Neural progenitor cell (in vitro differentiated cells): ENCODE measurements at regions not wholly inside any gene's neighbourhood (a gene's known extent, or its start where the extent isn't known, plus 50 kb on each side); places are given as distances from the start of the nearest gene placed in this dataset.

Experiments used
- DNase-seq: peaks from one replicate; pipeline ENCODE4 v3.0.0-alpha.2; 2016; ENCODE audit warnings: low spot score
- H2AFZ ChIP-seq: fragments of 200-600 bp; sonication (generic); replicated peaks from 2 replicates; pipeline ENCODE4 v1.6.1; 2016; ENCODE audit warnings: antibody characterized with exemption
- H3F3A ChIP-seq: fragments of 200-600 bp; sonication (generic); 2 replicates; pipeline ENCODE4 v1.6.1; 2016; ENCODE audit warnings: antibody characterized with exemption, low read depth
- H3K27ac ChIP-seq: fragments of 200-600 bp; sonication (generic); 2 replicates; pipeline ENCODE4 v1.5.1; 2016; ENCODE audit warnings: mild to moderate bottlenecking
- H3K27me3 ChIP-seq: fragments of 200-600 bp; sonication (generic); 2 replicates; pipeline ENCODE4 v1.6.1; 2016; ENCODE audit warnings: mild to moderate bottlenecking, moderate library complexity
- H3K36me3 ChIP-seq: fragments of 200-600 bp; sonication (generic); 2 replicates; pipeline ENCODE4 v1.5.1; 2016
- H3K4me1 ChIP-seq: fragments of 200-600 bp; sonication (generic); 2 replicates; pipeline ENCODE4 v1.6.1; 2016; ENCODE audit warnings: mixed run types
- H3K4me2 ChIP-seq: fragments of 200-600 bp; sonication (generic); 2 replicates; pipeline ENCODE4 v1.6.1; 2016
- H3K4me3 ChIP-seq: fragments of 200-600 bp; sonication (generic); 2 replicates; pipeline ENCODE4 v1.5.1; 2016
- H3K79me2 ChIP-seq: fragments of 200-600 bp; sonication (generic); 2 replicates; pipeline ENCODE4 v1.6.1; 2016; ENCODE audit warnings: low read depth
- H3K9ac ChIP-seq: fragments of 200-600 bp; sonication (generic); 2 replicates; pipeline ENCODE4 v1.6.1; 2016
- H3K9me3 ChIP-seq: fragments of 200-600 bp; sonication (generic); 2 replicates; pipeline ENCODE4 v1.5.1; 2016; ENCODE audit warnings: low read depth
- H4K20me1 ChIP-seq: fragments of 200-600 bp; sonication (generic); 2 replicates; pipeline ENCODE4 v1.6.1; 2016; ENCODE audit warnings: low read depth
- H3K27ac Mint-ChIP-seq: 3 replicates; pipeline ENCODE4 v1.8.0; 2021; ENCODE audit warnings: mixed read lengths
- H3K27me3 Mint-ChIP-seq: 2 replicates; pipeline ENCODE4 v1.8.0; 2022; ENCODE audit warnings: low read depth, mild to moderate bottlenecking, inconsistent platforms, moderate library complexity, mixed read lengths; ENCODE audit not compliant: insufficient read depth
- H3K36me3 Mint-ChIP-seq: 3 replicates; pipeline ENCODE4 v1.8.0; 2021; ENCODE audit warnings: mixed read lengths
- H3K4me1 Mint-ChIP-seq: 3 replicates; pipeline ENCODE4 v1.8.0; 2021; ENCODE audit warnings: mixed read lengths
- H3K4me3 Mint-ChIP-seq: 3 replicates; pipeline ENCODE4 v1.8.0; 2021; ENCODE audit warnings: mild to moderate bottlenecking, moderate library complexity, mixed read lengths
- H3K9me3 Mint-ChIP-seq: 3 replicates; pipeline ENCODE4 v1.8.0; 2020; ENCODE audit warnings: mixed read lengths
- EZH2 ChIP-seq: fragments of 200-600 bp; sonication (generic); IDR thresholded peaks from 2 replicates; pipeline ENCODE4 v1.6.1; 2017; ENCODE audit warnings: antibody characterized with exemption, mild to moderate bottlenecking, moderate library complexity
- EZH2phosphoT487 ChIP-seq: fragments of 200-600 bp; sonication (generic); IDR thresholded peaks from 2 replicates; pipeline ENCODE4 v1.6.1; 2017; ENCODE audit warnings: antibody characterized with exemption
- TF ChIP-seq, protein P1 (sequence below): fragments of 200-600 bp; sonication (generic); IDR thresholded peaks from 2 replicates; pipeline ENCODE4 v1.5.1; 2017; ENCODE audit warnings: antibody characterized with exemption, mild to moderate bottlenecking

DNA sequence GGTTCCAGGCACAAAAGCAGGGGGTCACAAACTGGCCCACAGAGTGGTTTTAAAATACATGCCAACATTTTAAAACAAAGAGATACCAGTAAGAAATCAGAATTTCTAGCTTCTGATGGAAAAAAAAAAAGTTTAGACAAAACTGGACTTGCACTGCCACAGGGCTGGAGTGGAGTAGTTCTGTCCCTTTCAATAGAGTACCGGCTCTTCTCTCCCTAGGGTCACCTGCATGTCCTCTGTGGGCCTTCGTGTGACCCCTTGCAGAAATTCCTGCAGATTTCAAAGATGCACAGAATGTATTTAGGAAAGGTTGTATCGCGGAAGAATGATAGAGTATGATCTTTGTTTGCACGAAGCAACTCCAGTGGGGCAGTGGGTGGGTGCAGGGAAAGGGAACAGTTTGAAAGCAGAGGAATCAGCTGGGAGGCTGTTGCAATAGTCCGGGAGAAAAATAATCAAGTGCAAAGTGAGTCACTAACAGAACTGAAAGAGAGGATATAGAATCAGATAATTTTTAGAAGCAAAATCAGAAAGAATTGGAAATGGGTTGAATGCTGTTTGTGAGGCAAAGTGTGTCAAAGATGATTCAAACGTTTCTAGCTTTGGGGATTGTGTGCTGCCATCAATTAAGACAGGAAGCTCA, 97.3 kb upstream of the STXBP5 start:
- H3K79me2 ChIP-seq: no peaks in the 10 kb centered on the region
- no peaks in the 10 kb centered on the region for H3K27me3 ChIP-seq
- no peaks in the 10 kb centered on the region for H3K9me3 Mint-ChIP-seq
- H3K36me3 ChIP-seq: no peaks in the 10 kb centered on the region
- H3K27ac ChIP-seq: no peak overlapping the region
- TF ChIP-seq EZH2 (no peak), EZH2phosphoT487 (no peak)
- TF ChIP-seq, protein P1, sequence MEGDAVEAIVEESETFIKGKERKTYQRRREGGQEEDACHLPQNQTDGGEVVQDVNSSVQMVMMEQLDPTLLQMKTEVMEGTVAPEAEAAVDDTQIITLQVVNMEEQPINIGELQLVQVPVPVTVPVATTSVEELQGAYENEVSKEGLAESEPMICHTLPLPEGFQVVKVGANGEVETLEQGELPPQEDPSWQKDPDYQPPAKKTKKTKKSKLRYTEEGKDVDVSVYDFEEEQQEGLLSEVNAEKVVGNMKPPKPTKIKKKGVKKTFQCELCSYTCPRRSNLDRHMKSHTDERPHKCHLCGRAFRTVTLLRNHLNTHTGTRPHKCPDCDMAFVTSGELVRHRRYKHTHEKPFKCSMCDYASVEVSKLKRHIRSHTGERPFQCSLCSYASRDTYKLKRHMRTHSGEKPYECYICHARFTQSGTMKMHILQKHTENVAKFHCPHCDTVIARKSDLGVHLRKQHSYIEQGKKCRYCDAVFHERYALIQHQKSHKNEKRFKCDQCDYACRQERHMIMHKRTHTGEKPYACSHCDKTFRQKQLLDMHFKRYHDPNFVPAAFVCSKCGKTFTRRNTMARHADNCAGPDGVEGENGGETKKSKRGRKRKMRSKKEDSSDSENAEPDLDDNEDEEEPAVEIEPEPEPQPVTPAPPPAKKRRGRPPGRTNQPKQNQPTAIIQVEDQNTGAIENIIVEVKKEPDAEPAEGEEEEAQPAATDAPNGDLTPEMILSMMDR: no peak
- no peaks in the 10 kb centered on the region for H4K20me1 ChIP-seq
- no peaks in the 10 kb centered on the region for H3K36me3 Mint-ChIP-seq
- H2AFZ ChIP-seq: peak overlapping the region; percentile 77
- H3K4me1 ChIP-seq: no peaks in the 10 kb centered on the region
- no peak overlapping the region for H3K4me3 Mint-ChIP-seq
- no peak for DNase-seq
- H3K4me2 ChIP-seq: no peak overlapping the region
- peaks cover 3% of the 10 kb centered on the region for H3K27me3 Mint-ChIP-seq
- H3K9me3 ChIP-seq: no peaks in the 10 kb centered on the region
- no peaks in the 10 kb centered on the region for H3F3A ChIP-seq
- no peak overlapping the region for H3K27ac Mint-ChIP-seq
- no peak overlapping the region for H3K4me3 ChIP-seq
- H3K4me1 Mint-ChIP-seq: peaks cover 6% of the 10 kb centered on the region
- H3K9ac ChIP-seq: no peak overlapping the region

DNA sequence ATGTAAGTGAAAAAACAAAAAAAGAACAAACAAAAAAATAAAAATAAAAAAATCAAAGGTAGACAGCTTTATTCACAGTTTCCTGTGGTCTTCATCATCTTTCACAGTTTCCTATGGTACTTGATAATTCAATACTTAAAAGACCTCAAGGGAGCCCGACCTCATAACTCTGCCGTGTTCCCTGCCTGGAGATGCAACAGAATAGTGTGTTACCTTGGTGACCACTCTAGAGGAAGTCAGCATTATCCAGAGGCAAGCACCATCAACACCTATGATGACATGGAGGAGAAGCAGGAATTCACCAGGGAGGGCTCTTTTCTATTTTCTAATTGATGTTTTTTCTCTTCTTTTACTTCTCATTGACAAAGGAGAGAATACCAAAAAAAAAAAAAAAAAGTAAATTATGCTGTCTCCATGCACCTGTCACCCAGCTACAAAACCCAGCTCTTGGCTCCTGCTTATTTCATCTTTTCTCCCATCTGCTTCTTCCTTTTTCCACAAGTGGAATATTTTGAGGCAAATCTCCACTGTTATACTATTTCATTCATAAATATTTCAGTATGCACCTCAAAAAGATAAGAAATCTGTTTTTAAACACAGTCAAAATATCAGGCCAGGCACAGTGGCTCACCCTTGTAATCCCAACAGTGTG, 95.8 kb upstream of the STXBP5 start:
- no peak overlapping the region for H3K4me3 ChIP-seq
- H3K4me1 Mint-ChIP-seq: peaks cover 6% of the 10 kb centered on the region
- no peaks in the 10 kb centered on the region for H3K4me1 ChIP-seq
- no peak overlapping the region for H3K9ac ChIP-seq
- H3K9me3 Mint-ChIP-seq: no peaks in the 10 kb centered on the region
- TF ChIP-seq EZH2phosphoT487 (no peak), EZH2 (no peak)
- TF ChIP-seq, protein P1: no peak
- H3K27me3 ChIP-seq: no peaks in the 10 kb centered on the region
- no peak overlapping the region for H3K4me3 Mint-ChIP-seq
- no peaks in the 10 kb centered on the region for H3K36me3 ChIP-seq
- H3K9me3 ChIP-seq: no peaks in the 10 kb centered on the region
- no peaks in the 10 kb centered on the region for H3K36me3 Mint-ChIP-seq
- H3K27ac ChIP-seq: no peak overlapping the region
- no peak overlapping the region for H2AFZ ChIP-seq
- H4K20me1 ChIP-seq: no peaks in the 10 kb centered on the region
- H3F3A ChIP-seq: no peaks in the 10 kb centered on the region
- H3K27me3 Mint-ChIP-seq: peaks cover 3% of the 10 kb centered on the region
- H3K27ac Mint-ChIP-seq: no peak overlapping the region
- no peaks in the 10 kb centered on the region for H3K79me2 ChIP-seq
- H3K4me2 ChIP-seq: no peak overlapping the region
- no peak for DNase-seq

DNA sequence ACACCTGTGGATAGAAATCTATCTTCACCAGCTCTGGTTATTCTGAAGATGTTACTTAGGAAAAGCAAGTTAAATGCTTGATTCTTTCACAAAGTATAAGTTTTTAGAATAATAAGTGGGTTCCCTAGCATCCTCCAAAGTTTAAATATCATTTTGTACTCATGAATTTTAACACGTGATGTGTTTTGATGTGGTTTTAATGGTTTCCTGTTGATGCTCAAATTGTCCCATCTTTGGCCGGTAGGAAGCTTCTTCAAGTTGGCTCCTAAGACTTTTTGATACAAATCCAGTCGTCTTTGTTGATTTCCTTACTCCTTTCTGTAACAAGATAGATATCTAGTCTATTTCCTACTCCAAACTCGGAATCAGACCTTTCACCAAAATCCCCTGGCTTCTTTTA, 94.5 kb upstream of the STXBP5 start:
- Mint-ChIP-seq H3K9me3 (no peaks in the 10 kb centered on the region), H3K36me3 (no peaks in the 10 kb centered on the region), H3K27me3 (peaks cover 3% of the 10 kb centered on the region), H3K4me1 (peaks cover 6% of the 10 kb centered on the region), H3K27ac (no peak overlapping the region), H3K4me3 (no peak overlapping the region)
- Histone ChIP-seq H3K4me2 (no peak overlapping the region), H4K20me1 (no peaks in the 10 kb centered on the region), H3K79me2 (no peaks in the 10 kb centered on the region), H3F3A (no peaks in the 10 kb centered on the region), H3K9ac (no peak overlapping the region), H3K36me3 (no peaks in the 10 kb centered on the region), H3K9me3 (no peaks in the 10 kb centered on the region), H3K4me1 (no peaks in the 10 kb centered on the region), H2AFZ (no peak overlapping the region), H3K4me3 (no peak overlapping the region), H3K27me3 (no peaks in the 10 kb centered on the region), H3K27ac (no peak overlapping the region)
- DNase-seq: no peak
- TF ChIP-seq EZH2: no peak
- no peak for TF ChIP-seq EZH2phosphoT487
- TF ChIP-seq, protein P1: no peak
